Esophagus squamous epithelium (tissue), 4 donors: ENCODE measurements at regions not wholly inside any gene's neighbourhood (a gene's known extent, or its start where the extent isn't known, plus 50 kb on each side); places are given as distances from the start of the nearest gene placed in this dataset.

ENCODE experiments used
- POLR2A ChIP-seq, 4 donors: fragments of 450-650 bp; IDR thresholded peaks; one replicate each; pipeline ENCODE4 v1.6.1; 2017; ENCODE audit warnings: antibody characterized with exemption in 4 of 4, mild to moderate bottlenecking in 4 of 4, moderate library complexity in 3 of 4
- TF ChIP-seq, protein P1 (sequence below), 6 experiments: fragments of 450-650 bp in 4 of 6; fragments of 200-600 bp in 2 of 6; sonication (generic) in 2 of 6; IDR thresholded peaks; one replicate each; pipeline ENCODE4 v1.5.1; 2016 to 2019; ENCODE audit warnings: antibody characterized with exemption in 6 of 6, mild to moderate bottlenecking in 4 of 6, moderate library complexity in 4 of 6

DNA sequence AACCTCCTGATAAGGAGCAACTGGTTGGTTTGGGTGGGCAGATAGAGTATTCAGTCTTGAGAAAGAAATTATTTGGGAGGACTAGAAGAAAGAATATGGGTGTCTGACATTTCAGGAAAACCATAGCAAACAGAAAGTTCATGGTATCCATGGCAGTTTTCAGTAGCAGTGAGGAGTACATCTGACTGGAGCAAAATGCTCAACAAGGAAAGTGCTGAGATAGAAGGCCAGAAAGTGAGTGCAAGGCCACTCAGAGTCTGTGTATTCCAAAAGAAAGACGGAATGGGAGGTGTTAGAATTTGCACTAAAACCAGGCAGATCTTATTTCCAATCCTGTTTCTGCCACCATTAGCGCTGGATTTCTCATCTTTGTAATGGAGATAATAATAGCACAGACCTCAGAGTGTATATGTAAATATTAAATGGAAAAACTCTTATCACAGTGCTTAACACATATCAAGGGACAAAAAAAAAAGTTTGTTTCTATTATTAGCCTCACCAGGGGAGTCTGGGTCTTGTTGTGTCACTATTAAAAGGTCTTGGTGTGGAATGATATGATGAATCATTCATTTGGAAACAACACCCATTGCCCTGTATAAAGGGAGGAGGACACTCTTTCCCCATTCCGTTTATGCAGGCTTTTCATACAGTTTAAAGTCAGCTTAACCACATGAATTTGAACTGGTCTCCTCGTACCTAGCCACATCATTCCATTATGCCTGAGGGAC is 349.8 kb downstream of the IPO8 start:
- TF ChIP-seq POLR2A (IDR thresholded peaks at IDR 0.05): no peak
- TF ChIP-seq, protein P1, sequence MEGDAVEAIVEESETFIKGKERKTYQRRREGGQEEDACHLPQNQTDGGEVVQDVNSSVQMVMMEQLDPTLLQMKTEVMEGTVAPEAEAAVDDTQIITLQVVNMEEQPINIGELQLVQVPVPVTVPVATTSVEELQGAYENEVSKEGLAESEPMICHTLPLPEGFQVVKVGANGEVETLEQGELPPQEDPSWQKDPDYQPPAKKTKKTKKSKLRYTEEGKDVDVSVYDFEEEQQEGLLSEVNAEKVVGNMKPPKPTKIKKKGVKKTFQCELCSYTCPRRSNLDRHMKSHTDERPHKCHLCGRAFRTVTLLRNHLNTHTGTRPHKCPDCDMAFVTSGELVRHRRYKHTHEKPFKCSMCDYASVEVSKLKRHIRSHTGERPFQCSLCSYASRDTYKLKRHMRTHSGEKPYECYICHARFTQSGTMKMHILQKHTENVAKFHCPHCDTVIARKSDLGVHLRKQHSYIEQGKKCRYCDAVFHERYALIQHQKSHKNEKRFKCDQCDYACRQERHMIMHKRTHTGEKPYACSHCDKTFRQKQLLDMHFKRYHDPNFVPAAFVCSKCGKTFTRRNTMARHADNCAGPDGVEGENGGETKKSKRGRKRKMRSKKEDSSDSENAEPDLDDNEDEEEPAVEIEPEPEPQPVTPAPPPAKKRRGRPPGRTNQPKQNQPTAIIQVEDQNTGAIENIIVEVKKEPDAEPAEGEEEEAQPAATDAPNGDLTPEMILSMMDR (IDR thresholded peaks at IDR 0.05): no peak
